Upper lobe of right lung (tissue), 1 donor: ENCODE measurements at regions not wholly inside any gene's neighbourhood (a gene's known extent, or its start where the extent isn't known, plus 50 kb on each side); places are given as distances from the start of the nearest gene placed in this dataset.

Source experiments
- ATAC-seq: fragments of 200-7000 bp; cut with Tn5 transposase; one replicate; pipeline ENCODE4 v1.9.1; 2020; ENCODE audit warnings: mild to moderate bottlenecking, moderate library complexity
- DNase-seq: peaks from one replicate; pipeline ENCODE4 v3.0.0-alpha.2; 2020
- H3K27ac ChIP-seq: fragments of 200-600 bp; one replicate; pipeline ENCODE4 v1.8.0; 2022
- H3K27me3 ChIP-seq: fragments of 200-600 bp; one replicate; pipeline ENCODE4 v1.8.0; 2022; ENCODE audit warnings: mild to moderate bottlenecking
- H3K36me3 ChIP-seq: fragments of 200-600 bp; one replicate; pipeline ENCODE4 v1.8.0; 2022
- H3K4me1 ChIP-seq: fragments of 200-600 bp; one replicate; pipeline ENCODE4 v1.8.0; 2022
- H3K4me3 ChIP-seq: fragments of 200-600 bp; one replicate; pipeline ENCODE4 v1.8.0; 2022; ENCODE audit warnings: mild to moderate bottlenecking
- H3K9me3 ChIP-seq: fragments of 200-600 bp; one replicate; pipeline ENCODE4 v1.8.0; 2022
- CTCF ChIP-seq: fragments of 200-600 bp; IDR thresholded peaks from one replicate; pipeline ENCODE4 v1.8.0; 2022; ENCODE audit warnings: antibody characterized with exemption
- intact Hi-C: fragments of 100-400 bp; cut with DNase I; formaldehyde crosslinking; loops from one replicate; pipeline ENCODE4 v1.11.0; 2022
- donor health status: DM: no; HTN: yes; CAD: no; lungs with severe emphysema.

DNA sequence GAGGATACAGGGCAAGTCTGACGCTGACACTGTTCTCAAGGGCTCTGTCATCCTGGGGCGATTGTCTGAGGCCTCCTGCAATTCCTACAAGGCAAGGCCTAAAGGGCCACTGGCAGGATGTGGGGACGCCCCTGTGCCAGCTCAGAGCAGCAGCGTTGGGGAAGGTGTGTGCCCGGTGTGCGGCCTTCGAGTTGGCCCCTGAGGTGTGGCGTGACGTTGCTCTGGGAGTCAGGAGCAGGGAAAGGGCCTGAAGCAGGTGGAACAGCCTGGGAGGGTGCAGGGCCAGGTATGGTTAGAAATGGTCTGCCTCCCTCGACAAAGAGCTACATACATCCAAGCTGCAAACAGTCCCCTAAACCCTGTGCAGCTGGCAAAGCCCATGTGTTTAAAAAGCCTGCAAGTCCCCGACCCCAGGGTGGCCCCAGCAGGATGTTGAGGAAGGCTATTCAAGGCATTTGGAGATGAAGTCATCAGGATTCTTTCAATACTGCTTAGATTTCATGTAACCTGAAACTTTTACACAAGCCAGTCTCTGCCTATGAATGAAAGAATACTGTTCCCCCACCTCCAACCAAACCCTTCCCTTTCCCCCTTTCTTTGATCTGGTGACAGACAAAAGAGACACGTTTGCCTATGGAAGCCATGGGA lies 142.5 kb upstream of the TNS3 start:
- Histone ChIP-seq H3K36me3 (no peaks in the 10 kb centered on the region), H3K27ac (no peak overlapping the region), H3K9me3 (no peaks in the 10 kb centered on the region), H3K4me1 (no peaks in the 10 kb centered on the region), H3K4me3 (no peak overlapping the region), H3K27me3 (no peaks in the 10 kb centered on the region)
- no peak for ATAC-seq
- intact Hi-C loops: no loop called here
- TF ChIP-seq CTCF: no peak
- DNase-seq: no peak

- DNase-seq: no peak
- Histone ChIP-seq H3K4me3 (no peak overlapping the region), H3K4me1 (no peaks in the 10 kb centered on the region), H3K9me3 (no peaks in the 10 kb centered on the region), H3K36me3 (no peaks in the 10 kb centered on the region), H3K27me3 (no peaks in the 10 kb centered on the region), H3K27ac (no peak overlapping the region)
- peak; percentile 14 for ATAC-seq
- no peak for TF ChIP-seq CTCF
- intact Hi-C loops: no loop called here
Measured at GRCh38 chr7:47722126-47722525, 140.2 kb upstream of the TNS3 start.

DNA sequence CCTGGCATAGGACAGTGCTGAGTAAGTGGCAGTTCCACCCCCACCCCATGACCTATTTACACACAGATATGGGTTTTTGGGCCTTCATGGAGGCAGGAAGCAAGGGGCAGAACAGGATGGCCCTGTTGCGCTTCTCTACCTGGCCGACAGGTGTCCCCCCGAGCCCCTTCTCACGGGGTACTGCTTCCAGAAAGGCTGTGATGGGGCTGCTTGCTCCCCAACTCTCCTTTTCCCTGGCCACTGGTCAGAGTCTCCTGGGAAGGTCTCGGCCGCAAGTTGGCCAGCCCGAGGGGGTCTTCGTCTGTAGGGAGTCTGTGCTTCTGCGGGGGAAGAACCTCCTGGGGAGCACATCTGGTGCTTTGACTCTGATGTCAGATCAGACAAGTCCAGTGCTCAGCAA lies 139.8 kb upstream of the TNS3 start:
- Histone ChIP-seq H3K27ac (no peak overlapping the region), H3K9me3 (no peaks in the 10 kb centered on the region), H3K36me3 (no peaks in the 10 kb centered on the region), H3K27me3 (no peaks in the 10 kb centered on the region), H3K4me1 (no peaks in the 10 kb centered on the region), H3K4me3 (no peak overlapping the region)
- TF ChIP-seq CTCF: no peak
- DNase-seq: no peak
- no peak for ATAC-seq
- intact Hi-C loops: no loop called here

GRCh38 chr7:47720907-47721244 lies 139.0 kb upstream of the TNS3 start:
- TF ChIP-seq CTCF: no peak
- DNase-seq: no peak
- Histone ChIP-seq H3K9me3 (no peaks in the 10 kb centered on the region), H3K27me3 (no peaks in the 10 kb centered on the region), H3K4me3 (no peak overlapping the region), H3K4me1 (no peaks in the 10 kb centered on the region), H3K27ac (no peak overlapping the region), H3K36me3 (no peaks in the 10 kb centered on the region)
- intact Hi-C loops: no loop called here
- ATAC-seq: no peak

DNA sequence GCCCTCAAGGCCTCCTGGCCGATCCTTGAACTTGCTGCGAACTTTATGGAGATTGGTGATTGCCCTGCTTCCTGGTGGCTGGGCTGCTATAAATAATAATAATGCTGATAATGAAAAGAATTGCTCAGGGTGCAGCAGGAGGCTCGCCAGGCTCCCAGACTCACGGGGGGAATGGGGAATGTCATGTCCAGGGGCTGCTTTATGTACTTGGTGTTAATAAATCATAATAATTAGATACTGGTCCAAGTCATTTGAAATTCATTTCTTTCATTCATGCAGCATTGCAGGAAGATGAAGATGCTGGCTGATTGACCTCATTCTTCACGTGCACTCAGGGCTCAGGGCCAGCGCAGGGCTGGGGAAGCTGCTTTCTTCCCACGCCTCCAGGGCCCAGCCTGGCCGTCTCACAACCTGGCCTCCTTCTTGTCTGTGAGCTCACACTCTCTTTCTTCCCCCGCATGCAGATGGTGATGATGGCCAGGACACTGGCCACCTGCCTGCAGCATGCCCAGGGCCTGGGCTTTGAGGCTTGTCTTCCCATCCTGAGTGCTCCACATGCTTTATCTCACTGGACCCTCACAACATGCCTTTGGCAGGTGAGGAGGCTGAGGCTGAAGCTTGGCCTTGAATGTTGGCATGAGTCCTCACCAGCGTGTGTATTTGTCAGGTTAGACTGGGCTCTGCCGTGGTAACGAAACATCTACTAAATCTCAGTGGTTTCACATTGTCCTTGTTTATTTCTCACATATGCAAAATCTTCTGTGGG lies 138.4 kb upstream of the TNS3 start:
- Histone ChIP-seq H3K4me1 (no peaks in the 10 kb centered on the region), H3K9me3 (no peaks in the 10 kb centered on the region), H3K27ac (no peak overlapping the region), H3K36me3 (no peaks in the 10 kb centered on the region), H3K27me3 (no peaks in the 10 kb centered on the region), H3K4me3 (no peak overlapping the region)
- no peak for TF ChIP-seq CTCF
- ATAC-seq (no peak), DNase-seq (no peak)
- intact Hi-C loops: no loop called here
